Islet precursor cell (in vitro differentiated cells): ENCODE measurements at regions not wholly inside any gene's neighbourhood (a gene's known extent, or its start where the extent isn't known, plus 50 kb on each side); places are given as distances from the start of the nearest gene placed in this dataset.
A peak's percentile ranks its signal among the peaks of the same experiment; 100 is the strongest.
"Not testable (repeated sequence)": the region's sequence is repeated elsewhere in the genome, so short reads cannot be mapped to it uniquely, and the experiment has no call there.

Experiments
- DNase-seq: peaks from one replicate; pipeline ENCODE4 v3.0.0-alpha.2; 2018

- DNase-seq, result no peak
Observed at GRCh38 chr5:19285286-19285685, 702.7 kb downstream of the CDH18 start.

GRCh38 chr5:19287548-19288277, 700.3 kb downstream of the CDH18 start:
- DNase-seq, result not testable (repeated sequence)

GRCh38 chr5:19288311-19288710, 699.7 kb downstream of the CDH18 start:
- not testable (repeated sequence) for DNase-seq

GRCh38 chr5:19297934-19298333, 690.1 kb downstream of the CDH18 start:
- no peak for DNase-seq

- DNase-seq, result no peak
Observed at GRCh38 chr5:19301271-19301670, 686.7 kb downstream of the CDH18 start.

- peak; percentile 88 for DNase-seq
Observed at GRCh38 chr5:19314840-19315239, 673.2 kb downstream of the CDH18 start.

- DNase-seq, result no peak
Observed at GRCh38 chr5:19319252-19319651, 668.7 kb downstream of the CDH18 start.

GRCh38 chr5:19322716-19323485, 665.1 kb downstream of the CDH18 start:
- peak; percentile 86 for DNase-seq

GRCh38 chr5:19334278-19334677, 653.7 kb downstream of the CDH18 start:
- no peak for DNase-seq

- DNase-seq, result no peak
Observed at GRCh38 chr5:19342942-19343341, 645.1 kb downstream of the CDH18 start.

- DNase-seq, result no peak
Observed at GRCh38 chr5:19352120-19352519, 635.9 kb downstream of the CDH18 start.

GRCh38 chr5:19369048-19369447, 619.0 kb downstream of the CDH18 start:
- DNase-seq, result no peak

- no peak for DNase-seq
Observed at GRCh38 chr5:19369561-19369960, 618.4 kb downstream of the CDH18 start.

GRCh38 chr5:19370655-19371386, 617.2 kb downstream of the CDH18 start:
- DNase-seq, result no peak

GRCh38 chr5:19388391-19388790, 599.6 kb downstream of the CDH18 start:
- no peak for DNase-seq

GRCh38 chr5:19401032-19401431, 587.0 kb downstream of the CDH18 start:
- DNase-seq, result no peak

GRCh38 chr5:19406576-19407365, 581.2 kb downstream of the CDH18 start:
- DNase-seq, result no peak

GRCh38 chr5:19408149-19408548, 579.9 kb downstream of the CDH18 start:
- no peak for DNase-seq

GRCh38 chr5:19411936-19412335, 576.1 kb downstream of the CDH18 start:
- no peak for DNase-seq
